HG02759 (cell line): ENCODE measurements at regions not wholly inside any gene's neighbourhood (a gene's known extent, or its start where the extent isn't known, plus 50 kb on each side); places are given as distances from the start of the nearest gene placed in this dataset.
"Not testable (repeated sequence)": the region's sequence is repeated elsewhere in the genome, so short reads cannot be mapped to it uniquely, and the experiment has no call there.

Experiments
- ATAC-seq: cut with Tn5 transposase; IDR thresholded peaks from one replicate; pipeline ENCODE4 v1.9.1; 2021; ENCODE audit warnings: mild to moderate bottlenecking, moderate library complexity; ENCODE audit not compliant: unreplicated experiment

- ATAC-seq = not testable (repeated sequence)
These were observed 303.6 kb downstream of the ANKRD30BL start for GRCh38 chr2:131858197-131858596.
